ENCODE measurements at regions not wholly inside any gene's neighbourhood (a gene's known extent, or its start where the extent isn't known, plus 50 kb on each side); places are given as distances from the start of the nearest gene placed in this dataset.

GRCh38 chr2:43098539-43098938, 127.9 kb downstream of the ZFP36L2 start:
- no peaks in the 10 kb centered on the region for H3K27me3 Mint-ChIP-seq (ENCODE audit: low read depth, poor library complexity)
- peaks cover 8% of the 10 kb centered on the region for H3K36me3 Mint-ChIP-seq (ENCODE audit: low read depth)
- TF ChIP-seq CTCF (IDR thresholded peaks at IDR 0.05): no peak
- H3K4me3 Mint-ChIP-seq: no peak overlapping the region
- no peak for DNase-seq
- H3K9me3 Mint-ChIP-seq: peaks cover 33% of the 10 kb centered on the region
- no peak overlapping the region for H3K27ac Mint-ChIP-seq
- peaks cover 41% of the 10 kb centered on the region for H3K4me1 Mint-ChIP-seq

- no peak for DNase-seq
- no peak overlapping the region for H3K27ac Mint-ChIP-seq
Observed at GRCh38 chr2:43097644-43098408, 128.6 kb downstream of the ZFP36L2 start.

GRCh38 chr2:43095533-43096295, 130.7 kb downstream of the ZFP36L2 start:
- H3K9me3 Mint-ChIP-seq: peaks cover 56% of the 10 kb centered on the region
- H3K36me3 Mint-ChIP-seq (ENCODE audit: low read depth): peaks cover 17% of the 10 kb centered on the region
- no peak overlapping the region for H3K27ac Mint-ChIP-seq

More at GRCh38 chr2:43097644-43098408, 128.6 kb downstream of the ZFP36L2 start:
- no peaks in the 10 kb centered on the region for H3K27me3 Mint-ChIP-seq (ENCODE audit: low read depth, poor library complexity)
- no peak overlapping the region for H3K4me3 Mint-ChIP-seq
- H3K4me1 Mint-ChIP-seq: peaks cover 34% of the 10 kb centered on the region
- TF ChIP-seq CTCF (IDR thresholded peaks at IDR 0.05): no peak
- peaks cover 8% of the 10 kb centered on the region for H3K36me3 Mint-ChIP-seq (ENCODE audit: low read depth)
- peaks cover 38% of the 10 kb centered on the region for H3K9me3 Mint-ChIP-seq

GRCh38 chr2:43092520-43093179, 133.8 kb downstream of the ZFP36L2 start:
- Mint-ChIP-seq H3K4me3 (no peak overlapping the region), H3K9me3 (peaks cover 48% of the 10 kb centered on the region), H3K27me3 (ENCODE audit: low read depth, poor library complexity) (no peaks in the 10 kb centered on the region), H3K4me1 (peaks cover 12% of the 10 kb centered on the region), H3K36me3 (ENCODE audit: low read depth) (peaks cover 22% of the 10 kb centered on the region), H3K27ac (no peak overlapping the region)
- no peak for DNase-seq
- TF ChIP-seq CTCF (IDR thresholded peaks at IDR 0.05): no peak

More at GRCh38 chr2:43095533-43096295, 130.7 kb downstream of the ZFP36L2 start:
- TF ChIP-seq CTCF (IDR thresholded peaks at IDR 0.05): no peak
- DNase-seq: no peak
- Mint-ChIP-seq H3K4me1 (peaks cover 19% of the 10 kb centered on the region), H3K4me3 (no peak overlapping the region), H3K27me3 (ENCODE audit: low read depth, poor library complexity) (no peaks in the 10 kb centered on the region)

- Mint-ChIP-seq H3K36me3 (ENCODE audit: low read depth) (peaks cover 22% of the 10 kb centered on the region), H3K27ac (no peak overlapping the region), H3K4me3 (no peak overlapping the region), H3K4me1 (peaks cover 34% of the 10 kb centered on the region), H3K9me3 (peaks cover 36% of the 10 kb centered on the region), H3K27me3 (ENCODE audit: low read depth, poor library complexity) (no peaks in the 10 kb centered on the region)
- no peak for DNase-seq
- TF ChIP-seq CTCF (IDR thresholded peaks at IDR 0.05): no peak
Observed at GRCh38 chr2:43090317-43090716, 136.1 kb downstream of the ZFP36L2 start.

Measured in nephron progenitor cell (in vitro differentiated cells).